ENCODE measurements at regions not wholly inside any gene's neighbourhood (a gene's known extent, or its start where the extent isn't known, plus 50 kb on each side); places are given as distances from the start of the nearest gene placed in this dataset.

- Histone ChIP-seq H4K20me1 (ENCODE audit: insufficient read depth, poor library complexity, severe bottlenecking) (no peaks in the 10 kb centered on the region), H3K79me2 (no peaks in the 10 kb centered on the region), H3K9me3 (ENCODE audit: low read depth) (no peaks in the 10 kb centered on the region), H3K9me2 (replicated peaks; ENCODE audit: insufficient read depth) (no peaks in the 10 kb centered on the region), H3K36me3 (replicated peaks; ENCODE audit: insufficient read depth, low read depth) (no peaks in the 10 kb centered on the region), H3K27ac (peak overlapping the region; percentile 9), H3K27me3 (peaks cover 6% of the 10 kb centered on the region), H2AFZ (no peak overlapping the region), H3K4me2 (no peak overlapping the region), H3K4me3 (no peak overlapping the region), H3K4me1 (ENCODE audit: insufficient read depth) (peaks cover 18% of the 10 kb centered on the region)
- 65% methylated on average over 4 of the region's 4 CpGs for WGBS (ENCODE audit: low lambda C conversion rate, missing lambda C conversion rate)
- DNase-seq (ENCODE audit: low spot score), result peak; percentile 14
- no peak for TF ChIP-seq EZH2phosphoT487 (IDR thresholded peaks at IDR 0.05; ENCODE audit: low read depth, severe bottlenecking, unreplicated experiment)
- no peak for TF ChIP-seq EZH2 (IDR thresholded peaks at IDR 0.05; ENCODE audit: borderline replicate concordance)
- TF ChIP-seq, protein P1, sequence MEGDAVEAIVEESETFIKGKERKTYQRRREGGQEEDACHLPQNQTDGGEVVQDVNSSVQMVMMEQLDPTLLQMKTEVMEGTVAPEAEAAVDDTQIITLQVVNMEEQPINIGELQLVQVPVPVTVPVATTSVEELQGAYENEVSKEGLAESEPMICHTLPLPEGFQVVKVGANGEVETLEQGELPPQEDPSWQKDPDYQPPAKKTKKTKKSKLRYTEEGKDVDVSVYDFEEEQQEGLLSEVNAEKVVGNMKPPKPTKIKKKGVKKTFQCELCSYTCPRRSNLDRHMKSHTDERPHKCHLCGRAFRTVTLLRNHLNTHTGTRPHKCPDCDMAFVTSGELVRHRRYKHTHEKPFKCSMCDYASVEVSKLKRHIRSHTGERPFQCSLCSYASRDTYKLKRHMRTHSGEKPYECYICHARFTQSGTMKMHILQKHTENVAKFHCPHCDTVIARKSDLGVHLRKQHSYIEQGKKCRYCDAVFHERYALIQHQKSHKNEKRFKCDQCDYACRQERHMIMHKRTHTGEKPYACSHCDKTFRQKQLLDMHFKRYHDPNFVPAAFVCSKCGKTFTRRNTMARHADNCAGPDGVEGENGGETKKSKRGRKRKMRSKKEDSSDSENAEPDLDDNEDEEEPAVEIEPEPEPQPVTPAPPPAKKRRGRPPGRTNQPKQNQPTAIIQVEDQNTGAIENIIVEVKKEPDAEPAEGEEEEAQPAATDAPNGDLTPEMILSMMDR (IDR thresholded peaks at IDR 0.05; ENCODE audit: poor library complexity), result no peak
These were observed 146.8 kb downstream of the RPS12 start for GRCh38 chr6:132961122-132961521.

DNA sequence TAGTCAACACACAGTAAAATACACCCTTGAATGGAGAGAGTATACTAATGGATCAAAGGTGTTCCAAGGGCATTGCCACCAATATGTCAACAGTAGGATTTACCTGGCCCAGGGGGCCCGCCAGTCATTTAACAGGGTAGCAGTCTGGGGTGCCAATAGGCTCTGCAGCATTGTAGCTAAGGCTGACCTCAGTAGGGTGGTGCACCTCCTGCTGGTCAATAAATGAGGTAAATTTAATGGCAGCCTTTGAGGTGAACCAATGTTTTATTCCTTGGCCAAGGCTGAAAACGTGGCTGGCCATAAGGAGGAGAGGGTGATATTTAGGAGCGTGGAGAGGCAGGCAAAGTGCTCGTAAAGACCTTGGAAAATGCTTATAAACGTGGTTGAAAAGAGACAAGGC lies 147.2 kb downstream of the RPS12 start:
- TF ChIP-seq, protein P1 (IDR thresholded peaks at IDR 0.05; ENCODE audit: poor library complexity), result peak; percentile 20
- TF ChIP-seq EZH2phosphoT487 (IDR thresholded peaks at IDR 0.05; ENCODE audit: low read depth, severe bottlenecking, unreplicated experiment), result no peak
- Histone ChIP-seq H3K79me2 (no peaks in the 10 kb centered on the region), H3K27me3 (peaks cover 6% of the 10 kb centered on the region), H3K9me3 (ENCODE audit: low read depth) (no peaks in the 10 kb centered on the region), H3K4me2 (no peak overlapping the region), H3K27ac (peak overlapping the region; percentile 9), H2AFZ (no peak overlapping the region), H3K9me2 (replicated peaks; ENCODE audit: insufficient read depth) (no peaks in the 10 kb centered on the region), H3K36me3 (replicated peaks; ENCODE audit: insufficient read depth, low read depth) (no peaks in the 10 kb centered on the region), H3K4me1 (ENCODE audit: insufficient read depth) (peaks cover 18% of the 10 kb centered on the region), H4K20me1 (ENCODE audit: insufficient read depth, poor library complexity, severe bottlenecking) (no peaks in the 10 kb centered on the region), H3K4me3 (no peak overlapping the region)
- no peak for DNase-seq (ENCODE audit: low spot score)
- 66% methylated on average over 5 of the region's 5 CpGs for WGBS (ENCODE audit: low lambda C conversion rate, missing lambda C conversion rate)

GRCh38 chr6:132962936-132963868 lies 148.8 kb downstream of the RPS12 start:
- H3K9me2 ChIP-seq (replicated peaks; ENCODE audit: insufficient read depth), result no peaks in the 10 kb centered on the region
- H3K4me2 ChIP-seq, result no peak overlapping the region
- peaks cover 22% of the 10 kb centered on the region for H3K4me1 ChIP-seq (ENCODE audit: insufficient read depth)
- WGBS (ENCODE audit: low lambda C conversion rate, missing lambda C conversion rate), result 64% methylated on average over 7 of the region's 7 CpGs
- no peak overlapping the region for H2AFZ ChIP-seq
- no peaks in the 10 kb centered on the region for H3K79me2 ChIP-seq
- TF ChIP-seq EZH2 (IDR thresholded peaks at IDR 0.05; ENCODE audit: borderline replicate concordance), result no peak
- TF ChIP-seq, protein P1 (IDR thresholded peaks at IDR 0.05; ENCODE audit: poor library complexity), result peak; percentile 70
- no peaks in the 10 kb centered on the region for H3K36me3 ChIP-seq (replicated peaks; ENCODE audit: insufficient read depth, low read depth)
- DNase-seq (ENCODE audit: low spot score), result peak; percentile 79
- no peak overlapping the region for H3K4me3 ChIP-seq
- peaks cover 6% of the 10 kb centered on the region for H3K27me3 ChIP-seq
- no peaks in the 10 kb centered on the region for H4K20me1 ChIP-seq (ENCODE audit: insufficient read depth, poor library complexity, severe bottlenecking)
- H3K9me3 ChIP-seq (ENCODE audit: low read depth), result no peaks in the 10 kb centered on the region
- H3K27ac ChIP-seq, result no peak overlapping the region
